ENCODE measurements at regions not wholly inside any gene's neighbourhood (a gene's known extent, or its start where the extent isn't known, plus 50 kb on each side); places are given as distances from the start of the nearest gene placed in this dataset.
"Not testable (repeated sequence)": the region's sequence is repeated elsewhere in the genome, so short reads cannot be mapped to it uniquely, and the experiment has no call there.

- DNase-seq (ENCODE audit: low spot score): no peak
These were observed 59.0 kb downstream of the FASLG start for GRCh38 chr1:172717722-172718465.

- no peak for DNase-seq (ENCODE audit: low spot score)
These were observed 60.2 kb downstream of the FASLG start for GRCh38 chr1:172719066-172719627.

GRCh38 chr1:172719694-172720138, 60.8 kb downstream of the FASLG start:
- peak; percentile 46 for DNase-seq (ENCODE audit: low spot score)

GRCh38 chr1:172720339-172720738, 61.4 kb downstream of the FASLG start:
- DNase-seq (ENCODE audit: low spot score): no peak

GRCh38 chr1:172723251-172723650, 64.3 kb downstream of the FASLG start:
- no peak for DNase-seq (ENCODE audit: low spot score)

- DNase-seq (ENCODE audit: low spot score): no peak
These were observed 65.3 kb downstream of the FASLG start for GRCh38 chr1:172724232-172724631.

DNA sequence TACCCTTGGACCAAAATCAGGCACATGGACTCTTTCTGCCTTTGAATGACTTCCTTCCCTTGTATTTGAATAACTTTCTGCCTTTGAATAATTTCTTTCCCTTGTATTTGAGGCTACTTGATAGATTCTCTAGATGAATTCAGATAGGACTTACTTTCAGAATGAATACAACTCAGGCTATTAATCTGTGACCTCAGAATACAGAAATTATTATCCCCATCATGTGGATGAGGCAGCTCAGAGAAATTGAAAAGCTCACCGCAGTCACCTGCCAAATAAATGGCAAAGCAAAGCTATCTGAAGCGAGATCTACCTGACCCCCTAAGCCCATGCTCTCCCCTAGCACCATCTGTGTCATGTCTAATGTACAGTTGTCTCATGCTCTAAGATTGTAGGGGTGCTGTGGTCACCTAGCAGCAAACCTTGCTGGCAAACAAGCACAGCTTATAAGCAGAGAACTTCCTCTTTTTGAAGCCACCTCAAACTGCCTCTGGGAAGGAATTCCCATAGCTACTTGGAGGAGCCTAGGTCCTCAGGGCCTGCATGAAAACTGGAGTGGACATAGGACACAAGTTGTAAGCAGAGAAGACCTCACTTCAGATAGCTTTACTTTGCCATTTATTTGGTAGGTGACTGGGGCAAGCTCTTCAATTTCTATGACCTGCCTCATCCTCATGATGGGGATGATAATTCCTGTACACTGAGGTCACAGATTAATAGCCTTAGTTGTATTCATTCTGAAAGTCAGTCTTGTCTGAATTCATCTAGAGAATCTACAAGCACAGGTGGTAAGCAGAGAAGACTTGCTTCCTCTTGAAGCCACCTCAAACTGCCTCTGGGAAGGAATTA, 66.1 kb downstream of the FASLG start:
- no peak for DNase-seq (ENCODE audit: low spot score)

DNA sequence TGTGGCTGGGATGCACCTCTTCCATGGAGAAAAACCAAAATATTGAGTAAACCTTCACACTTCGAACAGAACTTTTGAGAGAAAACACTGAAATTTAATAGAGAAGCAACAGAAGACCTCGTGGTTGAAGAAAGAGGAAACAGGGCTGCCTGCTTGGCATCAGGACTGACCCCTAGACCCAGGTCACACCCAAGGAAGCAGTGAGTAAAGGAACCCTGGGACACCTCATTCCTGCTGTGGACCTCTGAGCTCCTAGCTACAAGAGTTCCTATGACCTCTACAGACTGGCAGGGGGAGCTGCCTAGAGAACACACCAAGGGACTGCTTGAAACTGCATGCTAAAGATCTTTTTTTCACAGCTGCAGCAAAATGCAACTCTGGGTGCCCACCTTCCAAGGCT, 67.8 kb downstream of the FASLG start:
- DNase-seq (ENCODE audit: low spot score): no peak

GRCh38 chr1:172727275-172727857, 68.5 kb downstream of the FASLG start:
- DNase-seq (ENCODE audit: low spot score): no peak

GRCh38 chr1:172727956-172728603, 69.2 kb downstream of the FASLG start:
- peak; percentile 34 for DNase-seq (ENCODE audit: low spot score)

DNA sequence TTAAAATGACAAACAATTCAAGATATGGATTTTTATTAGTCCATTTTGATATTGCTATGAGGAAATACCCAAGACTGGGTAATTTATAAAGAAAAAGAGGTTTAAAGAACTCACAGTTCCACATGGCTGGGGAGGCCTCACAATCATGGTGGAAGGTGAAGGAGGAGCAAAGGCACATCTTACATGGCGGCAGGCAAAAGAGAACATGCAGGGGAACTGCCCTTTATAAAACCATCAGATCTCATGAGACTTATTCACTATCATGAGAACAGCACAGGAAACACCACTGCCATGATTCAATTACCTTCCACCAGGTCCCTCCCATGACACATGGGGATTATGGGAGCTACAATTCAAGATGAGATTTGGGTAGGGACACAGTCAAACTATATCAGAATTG, 69.8 kb downstream of the FASLG start:
- not testable (repeated sequence) for DNase-seq (ENCODE audit: low spot score)

GRCh38 chr1:172732427-172732826, 73.5 kb downstream of the FASLG start:
- no peak for DNase-seq (ENCODE audit: low spot score)

DNA sequence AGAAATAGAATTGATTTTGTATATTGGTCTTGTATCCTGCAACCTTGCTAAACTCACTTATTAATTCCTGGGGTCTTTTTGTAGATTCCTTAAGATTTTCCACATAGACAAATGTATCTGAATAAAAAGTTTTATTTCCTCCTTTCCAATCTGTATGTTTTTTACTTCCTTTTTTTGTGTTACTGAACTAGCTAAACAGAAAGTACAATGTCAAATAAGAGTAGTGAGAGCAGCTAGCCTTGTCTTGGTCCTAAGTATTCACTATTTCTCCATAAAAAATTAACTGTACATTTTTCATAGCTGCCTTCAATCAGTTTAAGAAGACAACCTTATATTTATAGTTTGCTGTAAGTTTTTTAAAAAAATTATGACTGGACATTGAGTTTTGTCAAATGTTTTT, 74.9 kb downstream of the FASLG start:
- no peak for DNase-seq (ENCODE audit: low spot score)

DNA sequence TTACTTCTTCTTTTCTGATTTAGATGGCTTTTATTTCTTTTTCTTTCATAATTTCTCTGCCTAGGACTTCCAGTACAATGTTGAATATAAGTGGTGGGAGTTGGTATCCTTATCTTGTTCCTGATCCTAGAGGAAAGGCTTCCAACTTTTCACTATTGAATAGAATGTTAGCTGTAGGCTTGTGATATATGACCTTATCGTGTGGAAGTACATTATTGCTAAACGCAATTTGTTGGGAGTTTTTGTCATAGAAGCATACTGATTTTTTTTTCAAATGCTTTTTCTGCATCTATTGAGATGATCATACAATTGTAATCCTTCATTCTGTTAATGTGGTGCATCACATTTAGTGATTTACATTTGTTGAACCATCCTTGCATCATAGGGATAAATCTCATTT, 79.5 kb downstream of the FASLG start:
- DNase-seq (ENCODE audit: low spot score): no peak

- DNase-seq (ENCODE audit: low spot score): peak; percentile 22
These were observed 83.9 kb downstream of the FASLG start for GRCh38 chr1:172742599-172743500.

- DNase-seq (ENCODE audit: low spot score): peak; percentile 51
These were observed 86.1 kb downstream of the FASLG start for GRCh38 chr1:172745014-172745413.

- peak; percentile 30 for DNase-seq (ENCODE audit: low spot score)
These were observed 87.4 kb downstream of the FASLG start for GRCh38 chr1:172746091-172746949.

- DNase-seq (ENCODE audit: low spot score): no peak
These were observed 89.3 kb downstream of the FASLG start for GRCh38 chr1:172748201-172748600.

DNA sequence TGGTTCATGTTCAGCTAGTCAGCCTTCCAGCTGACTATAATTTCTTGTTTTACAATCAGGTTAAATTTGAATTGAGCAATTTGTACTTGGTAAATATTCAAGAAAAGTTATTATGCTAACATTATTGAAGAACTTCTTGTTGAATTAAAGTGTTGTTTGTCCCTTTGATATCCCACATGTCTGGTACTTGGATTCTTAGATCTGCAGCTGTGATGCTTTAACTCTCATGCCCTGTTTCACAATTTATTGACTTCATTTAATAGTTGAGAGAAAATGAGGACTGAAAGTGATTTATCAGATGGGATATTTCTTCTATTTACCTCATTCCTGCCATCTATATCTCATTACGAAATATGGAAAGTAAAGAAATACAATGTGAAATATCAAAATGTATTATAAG, 92.8 kb downstream of the FASLG start:
- no peak for DNase-seq (ENCODE audit: low spot score)

DNA sequence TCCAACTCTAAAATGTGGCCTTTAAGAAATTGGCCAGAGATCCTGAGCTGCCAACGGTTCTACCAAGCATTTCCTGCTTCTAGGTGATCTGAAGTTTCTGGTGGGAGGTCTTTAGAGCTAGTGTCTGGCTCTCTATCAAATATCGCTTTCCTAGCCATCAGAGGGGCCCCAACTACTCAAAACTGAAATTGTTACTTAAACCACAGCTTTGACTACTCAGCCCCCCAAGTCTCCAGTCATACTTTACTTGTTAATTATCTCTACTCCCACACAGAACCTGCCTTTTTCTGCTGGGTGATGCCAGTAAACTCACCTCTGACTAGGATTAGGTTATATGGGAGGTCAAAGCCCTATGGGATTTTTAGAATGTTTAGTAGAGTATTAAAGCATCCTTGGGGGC, 95.1 kb downstream of the FASLG start:
- DNase-seq (ENCODE audit: low spot score): no peak

Measured in germinal center (tissue), 1 donor.